DMS79 (cell line): ENCODE measurements at regions not wholly inside any gene's neighbourhood (a gene's known extent, or its start where the extent isn't known, plus 50 kb on each side); places are given as distances from the start of the nearest gene placed in this dataset.

Source experiments
- DNase-seq: peaks from one replicate; lab custom pipeline; 2025; lab: John Stamatoyannopoulos, UW

GRCh38 chr4:32986236-32986635, 2266.1 kb downstream of the PCDH7 start:
- DNase-seq, result no peak

- no peak for DNase-seq
These were observed 2266.9 kb downstream of the PCDH7 start for GRCh38 chr4:32987111-32987510.

GRCh38 chr4:32988165-32988811, 2268.1 kb downstream of the PCDH7 start:
- DNase-seq, result no peak

GRCh38 chr4:32991663-32992062, 2271.5 kb downstream of the PCDH7 start:
- no peak for DNase-seq

GRCh38 chr4:32994981-32995881, 2275.1 kb downstream of the PCDH7 start:
- no peak for DNase-seq

- no peak for DNase-seq
These were observed 2293.1 kb downstream of the PCDH7 start for GRCh38 chr4:33013282-33013681.

- no peak for DNase-seq
These were observed 2305.1 kb downstream of the PCDH7 start for GRCh38 chr4:33025236-33025635.

GRCh38 chr4:33029976-33030375, 2309.8 kb downstream of the PCDH7 start:
- no peak for DNase-seq

- no peak for DNase-seq
These were observed 2311.2 kb downstream of the PCDH7 start for GRCh38 chr4:33031328-33031727.

- no peak for DNase-seq
These were observed 2317.3 kb downstream of the PCDH7 start for GRCh38 chr4:33037464-33037863.

GRCh38 chr4:33045334-33045733, 2325.2 kb downstream of the PCDH7 start:
- no peak for DNase-seq

GRCh38 chr4:33052241-33052640, 2332.1 kb downstream of the PCDH7 start:
- DNase-seq, result no peak

- DNase-seq, result no peak
These were observed 2334.0 kb downstream of the PCDH7 start for GRCh38 chr4:33054161-33054560.

- DNase-seq, result no peak
These were observed 2334.6 kb downstream of the PCDH7 start for GRCh38 chr4:33054656-33055196.

GRCh38 chr4:33057736-33058135, 2337.6 kb downstream of the PCDH7 start:
- DNase-seq, result no peak

- no peak for DNase-seq
These were observed 2338.8 kb downstream of the PCDH7 start for GRCh38 chr4:33058998-33059397.

GRCh38 chr4:33060674-33061542, 2340.7 kb downstream of the PCDH7 start:
- DNase-seq, result no peak

GRCh38 chr4:33061727-33062126, 2341.6 kb downstream of the PCDH7 start:
- no peak for DNase-seq

GRCh38 chr4:33062155-33062806, 2342.1 kb downstream of the PCDH7 start:
- DNase-seq, result no peak

- no peak for DNase-seq
These were observed 2343.1 kb downstream of the PCDH7 start for GRCh38 chr4:33063241-33063640.

- no peak for DNase-seq
These were observed 2344.1 kb downstream of the PCDH7 start for GRCh38 chr4:33064238-33064637.

- no peak for DNase-seq
These were observed 2345.6 kb downstream of the PCDH7 start for GRCh38 chr4:33065749-33066148.
